ENCODE measurements at regions not wholly inside any gene's neighbourhood (a gene's known extent, or its start where the extent isn't known, plus 50 kb on each side); places are given as distances from the start of the nearest gene placed in this dataset.

GRCh38 chr1:194707074-194707473 lies 1520.7 kb upstream of the B3GALT2 start:
- H3K36me3 ChIP-seq = no peaks in the 10 kb centered on the region
- no peaks in the 10 kb centered on the region for H3K4me1 ChIP-seq
- intact Hi-C loops (cut with DNase I; ENCODE audit: low total_unique reads) (no loop called here), in situ Hi-C loops (cut with MboI; ENCODE audit: low sequenced_read_pairs in 4 of 4) (no loop called here)
- no peak for TF ChIP-seq POLR2A (IDR thresholded peaks at IDR 0.05)
- TF ChIP-seq CTCF (IDR thresholded peaks at IDR 0.05 in 4 of 5, conservative IDR thresholded peaks at IDR 0.05 in 1 of 5) = no peak
- no peak overlapping the region for H3K27ac ChIP-seq
- no peaks in the 10 kb centered on the region for H3K27me3 ChIP-seq
- no peak for DNase-seq
- no peak for ATAC-seq
- H3K4me3 ChIP-seq = no peak overlapping the region
- H3K9me3 ChIP-seq = no peaks in the 10 kb centered on the region

GRCh38 chr1:194705123-194705854 lies 1518.9 kb upstream of the B3GALT2 start:
- DNase-seq (no peak), ATAC-seq (no peak)
- no peaks in the 10 kb centered on the region for H3K27me3 ChIP-seq
- TF ChIP-seq POLR2A (IDR thresholded peaks at IDR 0.05) (no peak), CTCF (IDR thresholded peaks at IDR 0.05 in 4 of 5, conservative IDR thresholded peaks at IDR 0.05 in 1 of 5) (no peak)
- H3K4me3 ChIP-seq = no peak overlapping the region
- in situ Hi-C loops (cut with MboI; ENCODE audit: low sequenced_read_pairs in 4 of 4) = no loop called here
- no peaks in the 10 kb centered on the region for H3K9me3 ChIP-seq
- no peak overlapping the region for H3K27ac ChIP-seq
- no peaks in the 10 kb centered on the region for H3K4me1 ChIP-seq
- H3K36me3 ChIP-seq = no peaks in the 10 kb centered on the region
- intact Hi-C loops (cut with DNase I; ENCODE audit: low total_unique reads) = no loop called here

- Histone ChIP-seq H3K36me3 (no peaks in the 10 kb centered on the region), H3K4me3 (no peak overlapping the region), H3K27ac (no peak overlapping the region), H3K9me3 (no peaks in the 10 kb centered on the region), H3K27me3 (no peaks in the 10 kb centered on the region), H3K4me1 (no peaks in the 10 kb centered on the region)
- no peak for DNase-seq
- in situ Hi-C loops (cut with MboI; ENCODE audit: low sequenced_read_pairs in 4 of 4) = no loop called here
- TF ChIP-seq CTCF (IDR thresholded peaks at IDR 0.05 in 4 of 5, conservative IDR thresholded peaks at IDR 0.05 in 1 of 5) (no peak), POLR2A (IDR thresholded peaks at IDR 0.05) (no peak)
- intact Hi-C loops (cut with DNase I; ENCODE audit: low total_unique reads) = no loop called here
- no peak for ATAC-seq
Observed at GRCh38 chr1:194698908-194699318, 1512.5 kb upstream of the B3GALT2 start.

- no peak for TF ChIP-seq POLR2A (IDR thresholded peaks at IDR 0.05)
- no peak for TF ChIP-seq CTCF (IDR thresholded peaks at IDR 0.05 in 4 of 5, conservative IDR thresholded peaks at IDR 0.05 in 1 of 5)
- no peaks in the 10 kb centered on the region for H3K27me3 ChIP-seq
- intact Hi-C loops (cut with DNase I; ENCODE audit: low total_unique reads) = no loop called here
- H3K4me1 ChIP-seq = no peaks in the 10 kb centered on the region
- H3K9me3 ChIP-seq = no peaks in the 10 kb centered on the region
- no peaks in the 10 kb centered on the region for H3K36me3 ChIP-seq
- no peak overlapping the region for H3K4me3 ChIP-seq
- H3K27ac ChIP-seq = no peak overlapping the region
- no peak for DNase-seq
- in situ Hi-C loops (cut with MboI; ENCODE audit: low sequenced_read_pairs in 4 of 4) = no loop called here
- ATAC-seq = no peak
Observed at GRCh38 chr1:194693244-194693643, 1506.8 kb upstream of the B3GALT2 start.

- no peak for ATAC-seq
- no peak for DNase-seq
- H3K4me3 ChIP-seq = no peak overlapping the region
- no peaks in the 10 kb centered on the region for H3K9me3 ChIP-seq
- H3K4me1 ChIP-seq = no peaks in the 10 kb centered on the region
- intact Hi-C loops (cut with DNase I; ENCODE audit: low total_unique reads) (no loop called here), in situ Hi-C loops (cut with MboI; ENCODE audit: low sequenced_read_pairs in 4 of 4) (no loop called here)
- TF ChIP-seq CTCF (IDR thresholded peaks at IDR 0.05 in 4 of 5, conservative IDR thresholded peaks at IDR 0.05 in 1 of 5) = no peak
- TF ChIP-seq POLR2A (IDR thresholded peaks at IDR 0.05) = no peak
- no peak overlapping the region for H3K27ac ChIP-seq
- H3K27me3 ChIP-seq = no peaks in the 10 kb centered on the region
- H3K36me3 ChIP-seq = no peaks in the 10 kb centered on the region
Observed at GRCh38 chr1:194684636-194685035, 1498.2 kb upstream of the B3GALT2 start.
